Fibroblast of lung (primary cell): ENCODE measurements at regions not wholly inside any gene's neighbourhood (a gene's known extent, or its start where the extent isn't known, plus 50 kb on each side); places are given as distances from the start of the nearest gene placed in this dataset.
A peak's percentile ranks its signal among the peaks of the same experiment; 100 is the strongest.

ENCODE experiments used
- DNase-seq, 2 donors: peaks; one replicate each; pipeline versions ENCODE4 v3.0.0 to v3.0.0-alpha.2; 2010; ENCODE audit warnings: low read depth in 2 of 2
- H2AFZ ChIP-seq: 2 replicates; pipeline ENCODE4 v1.5.1; 2012; ENCODE audit warnings: low read length, control low read depth, inconsistent platforms
- H3K27ac ChIP-seq: 2 replicates; pipeline ENCODE4 v1.5.1; 2011; ENCODE audit warnings: low read length, control low read depth; ENCODE audit not compliant: insufficient read depth
- H3K27me3 ChIP-seq: 2 replicates; pipeline ENCODE4 v1.5.1; 2011; ENCODE audit warnings: mild to moderate bottlenecking, low read length; ENCODE audit not compliant: control insufficient read depth, insufficient read depth
- H3K36me3 ChIP-seq: 2 replicates; pipeline ENCODE4 v1.5.1; 2011; ENCODE audit warnings: low read length; ENCODE audit not compliant: control insufficient read depth, insufficient read depth
- H3K4me1 ChIP-seq: 2 replicates; pipeline ENCODE4 v1.5.1; 2011; ENCODE audit warnings: low read length; ENCODE audit not compliant: control insufficient read depth, insufficient read depth; ENCODE audit errors: extremely low read depth
- H3K4me2 ChIP-seq: 2 replicates; pipeline ENCODE4 v1.5.1; 2011; ENCODE audit warnings: low read length, control low read depth; ENCODE audit not compliant: insufficient read depth; ENCODE audit errors: extremely low read depth
- H3K4me3 ChIP-seq, 4 experiments: fragments of 200-600 bp in 1 of 4; sonication (generic) in 1 of 4; replicated peaks in 1 of 4; 2 replicates each; pipeline ENCODE4 v1.5.1; 2011 to 2016; ENCODE audit warnings: low read length in 4 of 4, low read depth in 3 of 4, mild to moderate bottlenecking in 3 of 4, control low read depth in 2 of 4, inconsistent platforms in 1 of 4, mixed read lengths in 1 of 4; ENCODE audit not compliant: insufficient read depth in 1 of 4; ENCODE audit errors: control extremely low read depth in 1 of 4
- H3K79me2 ChIP-seq: 2 replicates; pipeline ENCODE4 v1.5.1; 2012; ENCODE audit warnings: mild to moderate bottlenecking, low read length, inconsistent platforms; ENCODE audit not compliant: control insufficient read depth, insufficient read depth
- H3K9ac ChIP-seq: 2 replicates; pipeline ENCODE4 v1.5.1; 2011; ENCODE audit warnings: mild to moderate bottlenecking, low read length, control low read depth; ENCODE audit not compliant: insufficient read depth
- H3K9me3 ChIP-seq: 2 replicates; pipeline ENCODE4 v1.5.1; 2012; ENCODE audit warnings: low read depth, low read length; ENCODE audit not compliant: control insufficient read depth, insufficient read depth
- H4K20me1 ChIP-seq: 2 replicates; pipeline ENCODE4 v1.5.1; 2011; ENCODE audit warnings: low read length; ENCODE audit not compliant: control insufficient read depth, insufficient read depth; ENCODE audit errors: extremely low read depth
- CTCF ChIP-seq, 2 donors: IDR thresholded peaks in 1 of 2; conservative IDR thresholded peaks in 1 of 2; 1 replicate in 1 of 2; 2 replicates in 1 of 2; pipeline ENCODE4 v1.5.1; 2011 to 2012; ENCODE audit warnings: low read length in 2 of 2, control low read depth in 1 of 2, inconsistent platforms in 1 of 2, low read depth in 1 of 2, mild to moderate bottlenecking in 1 of 2
- EZH2 ChIP-seq: IDR thresholded peaks from 2 replicates; pipeline ENCODE4 v1.5.1; 2012; ENCODE audit warnings: low read length, control low read depth, mild to moderate bottlenecking; ENCODE audit errors: missing control alignments

DNA sequence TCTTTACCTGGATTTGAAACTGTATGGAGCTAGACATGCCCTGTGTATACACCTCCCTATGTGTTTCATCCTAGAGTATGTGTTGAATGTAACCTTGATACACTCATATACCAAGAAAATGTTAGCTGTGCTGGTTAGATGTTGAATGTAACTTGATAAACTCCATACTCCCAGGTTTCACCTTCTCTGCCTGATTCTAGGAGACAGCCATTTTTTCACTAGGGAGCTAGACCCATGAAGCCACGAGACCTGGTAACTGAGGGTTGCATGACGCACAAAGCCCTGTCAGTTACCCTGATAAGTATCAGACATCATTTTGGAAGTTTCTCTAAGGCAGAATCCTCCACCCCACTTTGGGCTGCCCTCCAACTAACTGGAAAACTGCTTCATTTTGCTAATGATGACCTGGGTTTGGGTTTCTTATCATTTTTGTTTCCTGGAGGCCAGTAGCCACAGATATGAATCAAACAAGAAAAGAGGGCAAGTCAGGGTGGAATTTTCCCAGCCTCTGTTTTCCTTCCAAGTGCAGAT is 478.5 kb upstream of the KIF2A start:
- Histone ChIP-seq H3K4me2 (no peak overlapping the region), H3K9me3 (no peaks in the 10 kb centered on the region), H3K79me2 (no peaks in the 10 kb centered on the region), H3K9ac (no peak overlapping the region), H3K4me3 (no peak overlapping the region), H2AFZ (no peak overlapping the region), H3K27me3 (peaks cover 2% of the 10 kb centered on the region), H3K36me3 (no peaks in the 10 kb centered on the region), H4K20me1 (no peaks in the 10 kb centered on the region), H3K27ac (no peak overlapping the region), H3K4me1 (no peaks in the 10 kb centered on the region)
- peak in 1 of 2 donors; percentile 79 for DNase-seq
- TF ChIP-seq EZH2: no peak
- TF ChIP-seq CTCF (conservative IDR thresholded peaks at IDR 0.05 in 1 of 2, IDR thresholded peaks at IDR 0.05 in 1 of 2; ENCODE audit: low read depth in 1 of 2, low read length in 2 of 2): no peak

GRCh38 chr5:61828856-61829255 is 477.1 kb upstream of the KIF2A start:
- Histone ChIP-seq H3K4me1 (no peaks in the 10 kb centered on the region), H2AFZ (no peak overlapping the region), H3K36me3 (no peaks in the 10 kb centered on the region), H3K27ac (no peak overlapping the region), H3K4me2 (no peak overlapping the region), H3K4me3 (no peak overlapping the region), H3K9ac (no peak overlapping the region), H3K27me3 (peaks cover 2% of the 10 kb centered on the region), H4K20me1 (no peaks in the 10 kb centered on the region), H3K79me2 (no peaks in the 10 kb centered on the region), H3K9me3 (no peaks in the 10 kb centered on the region)
- DNase-seq: no peak
- no peak for TF ChIP-seq CTCF (conservative IDR thresholded peaks at IDR 0.05 in 1 of 2, IDR thresholded peaks at IDR 0.05 in 1 of 2; ENCODE audit: low read depth in 1 of 2, low read length in 2 of 2)
- no peak for TF ChIP-seq EZH2

DNA sequence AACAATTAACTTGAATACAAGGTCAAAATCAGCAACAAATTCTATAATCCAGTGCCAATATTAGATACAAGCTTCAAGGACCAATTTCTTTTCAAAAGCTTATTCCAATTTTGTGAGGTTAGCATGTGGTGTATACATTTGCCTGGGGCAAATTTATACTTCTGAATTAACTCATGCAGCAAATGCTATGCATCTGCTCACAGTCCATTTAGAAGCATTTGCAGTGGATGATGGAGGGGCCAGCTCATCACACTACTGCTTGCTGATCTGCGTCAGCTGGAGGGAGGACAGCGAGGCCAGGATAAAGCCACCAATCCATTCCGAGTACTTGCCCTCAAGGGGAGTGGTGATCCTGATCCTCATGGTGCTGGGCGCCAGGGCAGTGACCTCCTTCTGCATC is 474.3 kb upstream of the KIF2A start:
- no peak overlapping the region for H3K4me2 ChIP-seq

More for the DNA sequence above, 474.3 kb upstream of the KIF2A start:
- TF ChIP-seq EZH2 (no peak), CTCF (conservative IDR thresholded peaks at IDR 0.05 in 1 of 2, IDR thresholded peaks at IDR 0.05 in 1 of 2; ENCODE audit: low read depth in 1 of 2, low read length in 2 of 2) (no peak)
- Histone ChIP-seq H3K27me3 (no peaks in the 10 kb centered on the region), H3K4me1 (no peaks in the 10 kb centered on the region), H3K9me3 (no peaks in the 10 kb centered on the region), H3K27ac (no peak overlapping the region), H2AFZ (no peak overlapping the region), H3K4me3 (no peak overlapping the region), H3K36me3 (no peaks in the 10 kb centered on the region), H4K20me1 (no peaks in the 10 kb centered on the region), H3K79me2 (no peaks in the 10 kb centered on the region), H3K9ac (no peak overlapping the region)
- DNase-seq: no peak
